SK-N-SH (cell line): ENCODE measurements at regions not wholly inside any gene's neighbourhood (a gene's known extent, or its start where the extent isn't known, plus 50 kb on each side); places are given as distances from the start of the nearest gene placed in this dataset.
A peak's percentile ranks its signal among the peaks of the same experiment; 100 is the strongest.

Experiments used
- CTCF ChIA-PET: fragments of 300-600, 350-600 bp; formaldehyde crosslinking; extraction: SDS; loops from one replicate; lab custom pipeline; 2021; lab: Yijun Ruan, JAX
- POLR2A ChIA-PET: fragments of 350-600 bp; sonication (Branson Sonifier 250); formaldehyde crosslinking; extraction: SDS; loops from one replicate; lab custom pipeline; 2020; ENCODE audit warnings: antibody characterized with exemption, inconsistent platforms; lab: Yijun Ruan, JAX
- DNase-seq: peaks from one replicate; pipeline ENCODE4 v3.0.0; 2012
- H2AFZ ChIP-seq: fragments of 200-600 bp; sonication (generic); 2 replicates; pipeline ENCODE4 v1.8.1; 2016; ENCODE audit warnings: antibody characterized with exemption, mild to moderate bottlenecking, low read depth
- H3F3A ChIP-seq: fragments of 200-600 bp; sonication (generic); replicated peaks from 2 replicates; pipeline ENCODE3; 2016; ENCODE audit warnings: antibody characterized with exemption, mild to moderate bottlenecking; ENCODE audit not compliant: insufficient read depth
- H3K27ac ChIP-seq, 2 experiments: fragments of 200-500 bp in 1 of 2; fragments of 200-600 bp in 1 of 2; sonication (Bioruptor generic) in 1 of 2; sonication (generic), shearing (Covaris generic) in 1 of 2; 2 replicates each; pipeline versions ENCODE4 v1.5.1 to v1.6.1; 2014 to 2016; ENCODE audit warnings: low read depth in 2 of 2, inconsistent platforms in 1 of 2, low read length in 1 of 2, mild to moderate bottlenecking in 1 of 2, mixed read lengths in 1 of 2
- H3K27me3 ChIP-seq: fragments of 200-600 bp; sonication (generic), shearing (Covaris generic); 2 replicates; pipeline ENCODE4 v1.6.1; 2016; ENCODE audit warnings: mixed run types; ENCODE audit not compliant: insufficient read depth
- H3K36me3 ChIP-seq, 2 experiments: fragments of 200-500 bp in 1 of 2; fragments of 200-600 bp in 1 of 2; sonication (Bioruptor generic) in 1 of 2; sonication (generic) in 1 of 2; replicated peaks in 1 of 2; 2 replicates each; pipeline versions ENCODE3 to v1.5.1; 2014 to 2016; ENCODE audit warnings: low read length in 1 of 2, mild to moderate bottlenecking in 1 of 2; ENCODE audit not compliant: insufficient read depth in 2 of 2, control insufficient read depth in 1 of 2
- H3K4me1 ChIP-seq, 2 experiments: fragments of 200-500 bp in 1 of 2; fragments of 200-600 bp in 1 of 2; sonication (Bioruptor generic) in 1 of 2; sonication (generic), shearing (Covaris generic) in 1 of 2; 2 replicates each; pipeline versions ENCODE4 v1.5.1 to v1.6.1; 2014 to 2016; ENCODE audit warnings: low read depth in 1 of 2, low read length in 1 of 2, mixed run types in 1 of 2; ENCODE audit not compliant: insufficient read depth in 2 of 2, control insufficient read depth in 1 of 2
- H3K4me2 ChIP-seq: fragments of 200-600 bp; sonication (generic), shearing (Covaris generic); 2 replicates; pipeline ENCODE4 v1.6.1; 2017; ENCODE audit warnings: mixed run types
- H3K4me3 ChIP-seq, 2 experiments: fragments of 200-500 bp in 1 of 2; fragments of 200-600 bp in 1 of 2; sonication (Bioruptor generic) in 1 of 2; sonication (generic), shearing (Covaris generic) in 1 of 2; 2 replicates each; pipeline versions ENCODE4 v1.5.1 to v1.8.1; 2014 to 2016; ENCODE audit warnings: low read depth in 2 of 2, inconsistent platforms in 1 of 2, low read length in 1 of 2, mild to moderate bottlenecking in 1 of 2, mixed read lengths in 1 of 2, moderate library complexity in 1 of 2
- H3K79me2 ChIP-seq: fragments of 200-600 bp; sonication (generic); 2 replicates; pipeline ENCODE4 v1.8.1; 2017; ENCODE audit warnings: mild to moderate bottlenecking; ENCODE audit not compliant: insufficient read depth
- H3K9ac ChIP-seq: fragments of 200-600 bp; sonication (generic); 2 replicates; pipeline ENCODE4 v1.6.1; 2017; ENCODE audit warnings: mixed run types
- H3K9me2 ChIP-seq: fragments of 200-600 bp; sonication (generic); 2 replicates; pipeline ENCODE4 v1.6.1; 2017; ENCODE audit warnings: mixed run types
- H3K9me3 ChIP-seq: fragments of 200-600 bp; sonication (generic); 2 replicates; pipeline ENCODE4 v1.6.1; 2017; ENCODE audit warnings: mixed run types, mild to moderate bottlenecking, moderate library complexity
- H4K20me1 ChIP-seq: fragments of 200-600 bp; sonication (generic); 2 replicates; pipeline ENCODE4 v1.6.1; 2017; ENCODE audit warnings: mild to moderate bottlenecking, mixed run types; ENCODE audit not compliant: insufficient read depth
- CHD2 ChIP-seq: fragments of 150-350 bp; IDR thresholded peaks from 2 replicates; pipeline ENCODE4 v1.6.1; 2018; ENCODE audit warnings: low read length; ENCODE audit not compliant: partially characterized antibody
- GABPA ChIP-seq: IDR thresholded peaks from 2 replicates; pipeline ENCODE4 v1.4.0; 2012; ENCODE audit warnings: low read depth, mild to moderate bottlenecking
- GATA2 ChIP-seq: sonication (generic); formaldehyde crosslinking; IDR thresholded peaks from 2 replicates; pipeline ENCODE4 v1.5.0; 2020; ENCODE audit warnings: mild to moderate bottlenecking, missing genetic modification reagents
- IRF3 ChIP-seq: fragments of 150-350 bp; IDR thresholded peaks from 2 replicates; pipeline ENCODE4 v1.6.1; 2016; ENCODE audit warnings: mild to moderate bottlenecking, low read depth, low read length
- JUND ChIP-seq: IDR thresholded peaks from 2 replicates; pipeline ENCODE4 v1.4.0; 2012
- MXI1 ChIP-seq: IDR thresholded peaks from 2 replicates; pipeline ENCODE4 v1.6.1; 2012; ENCODE audit warnings: mild to moderate bottlenecking, low read depth, low read length, improper control_type of control experiment
- NFIC ChIP-seq: IDR thresholded peaks from 2 replicates; pipeline ENCODE4 v1.4.0; 2012; ENCODE audit warnings: borderline replicate concordance
- RAD21 ChIP-seq: IDR thresholded peaks from 2 replicates; pipeline ENCODE4 v1.6.1; 2012; ENCODE audit warnings: mild to moderate bottlenecking, low read length
- REST ChIP-seq: IDR thresholded peaks from 2 replicates; pipeline ENCODE4 v1.6.1; 2012; ENCODE audit warnings: mild to moderate bottlenecking, low read depth, low read length, moderate library complexity
- RFX5 ChIP-seq: IDR thresholded peaks from 2 replicates; pipeline ENCODE4 v1.6.1; 2012; ENCODE audit warnings: mild to moderate bottlenecking, improper control_type of control experiment, low read length
- SIN3A ChIP-seq: IDR thresholded peaks from 2 replicates; pipeline ENCODE4 v1.6.1; 2012; ENCODE audit warnings: low read depth, mild to moderate bottlenecking, low read length, moderate library complexity, borderline replicate concordance
- SMC3 ChIP-seq: IDR thresholded peaks from 2 replicates; pipeline ENCODE4 v1.6.1; 2012; ENCODE audit warnings: low read depth, low read length, improper control_type of control experiment
- TCF12 ChIP-seq: IDR thresholded peaks from 2 replicates; pipeline ENCODE4 v1.4.0; 2012
- WGBS: methylation state at CpG from one replicate; pipeline ENCODE4 v1.1.6; 2017; ENCODE audit warnings: low lambda C conversion rate; 5-methylcytosine and 5-hydroxymethylcytosine counted together
- TF ChIP-seq, protein P1 (sequence below): IDR thresholded peaks from 2 replicates; pipeline ENCODE4 v1.4.0; 2012; ENCODE audit warnings: low read depth, borderline replicate concordance
- TF ChIP-seq, protein P2 (sequence below): fragments of 200-600 bp; sonication (generic); IDR thresholded peaks from 2 replicates; pipeline ENCODE4 v1.6.1; 2017; ENCODE audit warnings: antibody characterized with exemption, mild to moderate bottlenecking, moderate library complexity

GRCh38 chr10:23614483-23614882, 175.6 kb downstream of the OTUD1 start:
- no peaks in the 10 kb centered on the region for H4K20me1 ChIP-seq
- no peak overlapping the region for H3K27ac ChIP-seq
- 0% methylated on average over 1 of the region's 1 CpG for WGBS
- H3K27me3 ChIP-seq: no peaks in the 10 kb centered on the region
- H3K9ac ChIP-seq: no peak overlapping the region
- no peak overlapping the region for H2AFZ ChIP-seq
- H3K9me3 ChIP-seq: no peaks in the 10 kb centered on the region
- no peak overlapping the region for H3K4me3 ChIP-seq
- H3K4me1 ChIP-seq: no peaks in the 10 kb centered on the region
- no peaks in the 10 kb centered on the region for H3K36me3 ChIP-seq
- DNase-seq: no peak
- no peaks in the 10 kb centered on the region for H3K79me2 ChIP-seq
- POLR2A ChIA-PET: no interaction called here
- no peaks in the 10 kb centered on the region for H3F3A ChIP-seq
- CTCF ChIA-PET: no interaction called here
- TF ChIP-seq REST (no peak), SIN3A (no peak)
- no peak overlapping the region for H3K4me2 ChIP-seq
- H3K9me2 ChIP-seq: no peaks in the 10 kb centered on the region

DNA sequence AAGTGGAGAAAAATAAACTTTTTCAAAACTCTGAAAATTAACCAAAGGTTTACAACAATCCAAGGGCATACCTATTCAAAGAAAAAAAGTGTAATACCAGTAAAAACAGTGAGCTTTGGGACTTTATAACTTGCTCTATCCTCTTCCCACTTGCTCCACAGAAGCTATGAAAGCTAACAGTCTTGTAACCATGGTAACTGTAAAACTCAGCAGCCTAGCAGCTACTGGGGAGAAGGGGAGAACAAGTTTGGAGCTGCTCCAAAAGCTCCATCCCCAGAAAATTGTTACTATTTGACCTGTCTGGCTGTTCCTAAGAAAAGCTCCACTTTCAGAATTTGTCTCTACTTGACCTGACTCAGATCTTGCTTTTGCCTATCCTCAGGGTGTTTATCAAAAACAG, 191.5 kb downstream of the OTUD1 start:
- H3K4me1 ChIP-seq: no peaks in the 10 kb centered on the region
- no peak overlapping the region for H3K9ac ChIP-seq
- no peaks in the 10 kb centered on the region for H3F3A ChIP-seq
- H3K27ac ChIP-seq: no peak overlapping the region
- no peaks in the 10 kb centered on the region for H3K79me2 ChIP-seq
- no peak for DNase-seq
- no peak overlapping the region for H2AFZ ChIP-seq
- H3K9me2 ChIP-seq: no peaks in the 10 kb centered on the region
- no peaks in the 10 kb centered on the region; the same call in 1 of the 2 replicates for H3K9me3 ChIP-seq
- ChIA-PET POLR2A (no interaction called here), CTCF (interaction anchor here (1.3 to 1.5 kb wide), 2 partner anchors 27 to 472 kb away, joined by 3 to 5 read pairs; no protein-coding TSS in a partner anchor)
- no peaks in the 10 kb centered on the region; the same call in 1 of the 2 replicates for H3K27me3 ChIP-seq
- H4K20me1 ChIP-seq: no peaks in the 10 kb centered on the region
- 0 out of 4 replicates have a peak overlapping the region, but pooled peaks of 1 of the 2 experiments have one; percentile 32 for H3K4me3 ChIP-seq
- no peaks in the 10 kb centered on the region for H3K36me3 ChIP-seq
- H3K4me2 ChIP-seq: peak overlapping the region; percentile 31; the same call in 1 of the 2 replicates
- no peak for TF ChIP-seq RAD21
- TF ChIP-seq, protein P1, sequence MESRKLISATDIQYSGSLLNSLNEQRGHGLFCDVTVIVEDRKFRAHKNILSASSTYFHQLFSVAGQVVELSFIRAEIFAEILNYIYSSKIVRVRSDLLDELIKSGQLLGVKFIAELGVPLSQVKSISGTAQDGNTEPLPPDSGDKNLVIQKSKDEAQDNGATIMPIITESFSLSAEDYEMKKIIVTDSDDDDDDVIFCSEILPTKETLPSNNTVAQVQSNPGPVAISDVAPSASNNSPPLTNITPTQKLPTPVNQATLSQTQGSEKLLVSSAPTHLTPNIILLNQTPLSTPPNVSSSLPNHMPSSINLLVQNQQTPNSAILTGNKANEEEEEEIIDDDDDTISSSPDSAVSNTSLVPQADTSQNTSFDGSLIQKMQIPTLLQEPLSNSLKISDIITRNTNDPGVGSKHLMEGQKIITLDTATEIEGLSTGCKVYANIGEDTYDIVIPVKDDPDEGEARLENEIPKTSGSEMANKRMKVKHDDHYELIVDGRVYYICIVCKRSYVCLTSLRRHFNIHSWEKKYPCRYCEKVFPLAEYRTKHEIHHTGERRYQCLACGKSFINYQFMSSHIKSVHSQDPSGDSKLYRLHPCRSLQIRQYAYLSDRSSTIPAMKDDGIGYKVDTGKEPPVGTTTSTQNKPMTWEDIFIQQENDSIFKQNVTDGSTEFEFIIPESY: no peak
- no peak for TF ChIP-seq GATA2
- no peak for TF ChIP-seq TCF12
- TF ChIP-seq JUND: no peak
- TF ChIP-seq MXI1: no peak
- TF ChIP-seq SMC3: no peak
- TF ChIP-seq, protein P2, sequence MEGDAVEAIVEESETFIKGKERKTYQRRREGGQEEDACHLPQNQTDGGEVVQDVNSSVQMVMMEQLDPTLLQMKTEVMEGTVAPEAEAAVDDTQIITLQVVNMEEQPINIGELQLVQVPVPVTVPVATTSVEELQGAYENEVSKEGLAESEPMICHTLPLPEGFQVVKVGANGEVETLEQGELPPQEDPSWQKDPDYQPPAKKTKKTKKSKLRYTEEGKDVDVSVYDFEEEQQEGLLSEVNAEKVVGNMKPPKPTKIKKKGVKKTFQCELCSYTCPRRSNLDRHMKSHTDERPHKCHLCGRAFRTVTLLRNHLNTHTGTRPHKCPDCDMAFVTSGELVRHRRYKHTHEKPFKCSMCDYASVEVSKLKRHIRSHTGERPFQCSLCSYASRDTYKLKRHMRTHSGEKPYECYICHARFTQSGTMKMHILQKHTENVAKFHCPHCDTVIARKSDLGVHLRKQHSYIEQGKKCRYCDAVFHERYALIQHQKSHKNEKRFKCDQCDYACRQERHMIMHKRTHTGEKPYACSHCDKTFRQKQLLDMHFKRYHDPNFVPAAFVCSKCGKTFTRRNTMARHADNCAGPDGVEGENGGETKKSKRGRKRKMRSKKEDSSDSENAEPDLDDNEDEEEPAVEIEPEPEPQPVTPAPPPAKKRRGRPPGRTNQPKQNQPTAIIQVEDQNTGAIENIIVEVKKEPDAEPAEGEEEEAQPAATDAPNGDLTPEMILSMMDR: no peak
- no peak for TF ChIP-seq REST
- TF ChIP-seq RFX5: no peak
- TF ChIP-seq SIN3A: no peak
- TF ChIP-seq CHD2: no peak
- TF ChIP-seq NFIC: no peak
- no peak for TF ChIP-seq GABPA
- TF ChIP-seq IRF3: no peak
